Esophagus squamous epithelium (tissue), 5 donors: ENCODE measurements at regions not wholly inside any gene's neighbourhood (a gene's known extent, or its start where the extent isn't known, plus 50 kb on each side); places are given as distances from the start of the nearest gene placed in this dataset.
"Not testable (repeated sequence)": the region's sequence is repeated elsewhere in the genome, so short reads cannot be mapped to it uniquely, and the experiment has no call there.

Source experiments
- DNase-seq: peaks from one replicate; lab custom pipeline; 2025; lab: John Stamatoyannopoulos, UW
- H3K27ac ChIP-seq, 4 donors: fragments of 200-600 bp; sonication (generic); one replicate each; pipeline ENCODE4 v1.5.1; 2016 to 2019; ENCODE audit warnings: mild to moderate bottlenecking in 1 of 4
- H3K27me3 ChIP-seq, 4 donors: fragments of 200-600 bp; sonication (generic); 1 replicate in 3 of 4; 2 replicates in 1 of 4; pipeline versions ENCODE4 v1.5.1 to v1.6.0; 2017 to 2021; ENCODE audit warnings: antibody characterized with exemption in 1 of 4
- H3K36me3 ChIP-seq, 3 donors: fragments of 200-600 bp; sonication (generic); one replicate each; pipeline ENCODE4 v1.5.1; 2016 to 2019
- H3K4me1 ChIP-seq, 3 donors: fragments of 200-600 bp; sonication (generic); one replicate each; pipeline ENCODE4 v1.5.1; 2017 to 2019
- H3K4me3 ChIP-seq, 4 donors: fragments of 200-600 bp; sonication (generic); 1 replicate in 3 of 4; 2 replicates in 1 of 4; pipeline ENCODE4 v1.5.1; 2016 to 2019; ENCODE audit warnings: mild to moderate bottlenecking in 2 of 4, moderate library complexity in 1 of 4
- H3K9me3 ChIP-seq, 3 donors: fragments of 200-600 bp; sonication (generic); one replicate each; pipeline ENCODE4 v1.5.1; 2016 to 2019
- POLR2A ChIP-seq, 4 donors: fragments of 450-650 bp; IDR thresholded peaks; one replicate each; pipeline ENCODE4 v1.6.1; 2017; ENCODE audit warnings: antibody characterized with exemption in 4 of 4, mild to moderate bottlenecking in 4 of 4, moderate library complexity in 3 of 4
- WGBS, 2 donors: methylation state at CpG; one replicate each; pipeline ENCODE4 v1.1.5; 2018; 5-methylcytosine and 5-hydroxymethylcytosine counted together
- intact Hi-C: fragments of 100-400 bp; cut with DNase I; formaldehyde crosslinking; loops from one replicate; pipeline ENCODE4 v1.15.0; 2022
- TF ChIP-seq, protein P1 (sequence below), 6 experiments: fragments of 450-650 bp in 4 of 6; fragments of 200-600 bp in 2 of 6; sonication (generic) in 2 of 6; IDR thresholded peaks; one replicate each; pipeline ENCODE4 v1.5.1; 2016 to 2019; ENCODE audit warnings: antibody characterized with exemption in 6 of 6, mild to moderate bottlenecking in 4 of 6, moderate library complexity in 4 of 6
- donor health status: DM: yes; HTN: yes; CAD: no.

DNA sequence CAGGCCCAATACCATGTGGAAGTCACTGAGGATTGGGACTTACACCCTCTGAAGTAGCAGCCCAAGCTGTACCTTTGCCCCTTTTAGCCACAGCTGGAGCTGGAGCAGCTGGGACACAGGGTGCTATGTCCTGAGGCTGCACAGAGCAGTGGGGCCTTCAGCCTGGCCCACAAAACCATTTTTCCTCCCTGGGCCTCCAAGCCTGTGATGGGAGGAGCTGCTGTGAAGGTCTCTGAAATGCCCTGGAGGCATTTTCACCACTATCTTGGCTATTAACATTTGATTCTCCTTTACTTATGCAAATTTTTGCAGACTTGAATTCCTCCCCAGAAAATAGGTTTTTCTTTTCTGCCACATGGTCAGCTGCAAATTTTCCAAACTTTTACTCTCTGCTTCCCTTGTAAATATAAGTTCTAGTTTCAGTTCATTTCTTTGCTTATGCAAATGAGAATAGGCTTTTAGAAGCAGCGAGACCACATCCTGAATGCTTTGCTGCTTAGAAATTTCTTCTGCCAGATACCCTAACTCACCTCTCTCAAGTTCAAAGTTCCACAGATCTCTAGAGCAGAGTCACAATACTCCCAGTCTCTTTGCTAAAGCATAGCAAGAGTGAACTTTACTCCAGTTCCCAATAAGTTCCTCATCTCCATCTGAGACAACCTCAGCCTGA lies 213.8 kb upstream of the MGAT5 start:
- H3K9me3 ChIP-seq, result no peaks in the 10 kb centered on the region
- H3K27ac ChIP-seq, result no peak overlapping the region
- no peak for DNase-seq
- WGBS, 2 donors, result 78 to 88% methylated on average over 1 of the region's 1 CpG
- H3K4me3 ChIP-seq, result no peak overlapping the region
- intact Hi-C loops, result no loop called here
- H3K36me3 ChIP-seq, result no peaks in the 10 kb centered on the region
- TF ChIP-seq POLR2A (IDR thresholded peaks at IDR 0.05), result no peak
- TF ChIP-seq, protein P1, sequence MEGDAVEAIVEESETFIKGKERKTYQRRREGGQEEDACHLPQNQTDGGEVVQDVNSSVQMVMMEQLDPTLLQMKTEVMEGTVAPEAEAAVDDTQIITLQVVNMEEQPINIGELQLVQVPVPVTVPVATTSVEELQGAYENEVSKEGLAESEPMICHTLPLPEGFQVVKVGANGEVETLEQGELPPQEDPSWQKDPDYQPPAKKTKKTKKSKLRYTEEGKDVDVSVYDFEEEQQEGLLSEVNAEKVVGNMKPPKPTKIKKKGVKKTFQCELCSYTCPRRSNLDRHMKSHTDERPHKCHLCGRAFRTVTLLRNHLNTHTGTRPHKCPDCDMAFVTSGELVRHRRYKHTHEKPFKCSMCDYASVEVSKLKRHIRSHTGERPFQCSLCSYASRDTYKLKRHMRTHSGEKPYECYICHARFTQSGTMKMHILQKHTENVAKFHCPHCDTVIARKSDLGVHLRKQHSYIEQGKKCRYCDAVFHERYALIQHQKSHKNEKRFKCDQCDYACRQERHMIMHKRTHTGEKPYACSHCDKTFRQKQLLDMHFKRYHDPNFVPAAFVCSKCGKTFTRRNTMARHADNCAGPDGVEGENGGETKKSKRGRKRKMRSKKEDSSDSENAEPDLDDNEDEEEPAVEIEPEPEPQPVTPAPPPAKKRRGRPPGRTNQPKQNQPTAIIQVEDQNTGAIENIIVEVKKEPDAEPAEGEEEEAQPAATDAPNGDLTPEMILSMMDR (IDR thresholded peaks at IDR 0.05), result no peak
- peaks cover 0 to 7% (median 0%) of the 10 kb centered on the region in 4 donors for H3K27me3 ChIP-seq
- H3K4me1 ChIP-seq, result no peaks in the 10 kb centered on the region

DNA sequence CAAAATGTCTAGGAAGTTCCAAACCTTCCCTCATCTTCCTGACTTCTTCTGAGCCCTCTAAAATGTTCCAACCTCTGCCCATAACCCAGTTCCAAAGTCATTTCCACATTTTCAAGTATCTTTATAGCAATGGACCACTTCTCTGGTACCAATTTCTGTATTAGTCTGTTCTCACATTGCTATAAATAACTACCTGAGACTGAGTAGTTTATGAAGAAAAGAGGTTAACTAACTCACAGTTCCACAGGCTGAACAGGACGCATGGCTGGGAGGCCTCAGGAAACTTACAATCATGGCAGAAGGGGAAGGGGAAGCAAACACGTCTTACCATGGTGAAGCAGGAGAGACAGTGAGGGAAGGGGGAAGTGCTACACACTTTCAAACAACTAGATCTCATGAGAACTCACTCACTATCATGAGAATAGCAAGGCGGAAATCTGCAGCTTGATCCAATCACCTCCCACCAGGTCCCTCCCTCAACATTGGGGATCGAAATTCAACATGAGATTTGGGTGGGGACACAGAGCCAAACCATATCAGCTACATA lies 213.2 kb upstream of the MGAT5 start:
- DNase-seq, H3K4me1 ChIP-seq, H3K27me3 ChIP-seq, H3K4me3 ChIP-seq, intact Hi-C loops, H3K36me3 ChIP-seq, H3K27ac ChIP-seq, H3K9me3 ChIP-seq: not testable (repeated sequence)
- WGBS, 2 donors, result 82 to 85% methylated on average over 4 of the region's 4 CpGs

GRCh38 chr2:134041877-134042276 lies 212.0 kb upstream of the MGAT5 start:
- intact Hi-C loops, result no loop called here
- no peak overlapping the region for H3K4me3 ChIP-seq
- no peaks in the 10 kb centered on the region for H3K9me3 ChIP-seq
- DNase-seq, result no peak
- TF ChIP-seq, protein P1 (IDR thresholded peaks at IDR 0.05), result no peak
- TF ChIP-seq POLR2A (IDR thresholded peaks at IDR 0.05), result no peak
- no peak overlapping the region for H3K27ac ChIP-seq
- no peaks in the 10 kb centered on the region for H3K36me3 ChIP-seq
- no peaks in the 10 kb centered on the region for H3K4me1 ChIP-seq
- peaks cover 0 to 4% (median 0%) of the 10 kb centered on the region in 4 donors for H3K27me3 ChIP-seq

DNA sequence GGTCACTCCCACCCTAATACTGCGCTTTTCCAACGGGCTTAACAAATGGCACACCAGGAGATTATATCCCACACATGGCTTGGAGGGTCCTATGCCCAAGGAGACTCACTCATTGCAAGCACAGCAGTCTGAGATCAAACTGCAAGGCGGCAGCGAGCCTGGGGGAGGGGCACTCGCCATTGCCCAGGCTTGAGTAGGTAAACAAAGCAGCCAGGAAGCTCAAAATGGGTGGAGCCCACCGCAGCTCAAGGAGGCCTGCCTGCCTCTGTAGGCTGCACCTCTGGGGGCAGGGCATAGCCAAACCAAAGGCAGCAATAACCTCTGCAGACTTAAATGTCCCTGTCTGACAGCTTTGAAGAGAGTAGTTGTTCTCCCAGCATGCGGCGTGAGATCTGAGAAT lies 210.8 kb upstream of the MGAT5 start:
- 63% methylated on average over 4 of the region's 8 CpGs; no CpG with 5 or more reads in 1 of the 2 donors for WGBS, 2 donors
- H3K36me3 ChIP-seq, H3K4me1 ChIP-seq, H3K27me3 ChIP-seq, intact Hi-C loops, H3K27ac ChIP-seq, DNase-seq, H3K9me3 ChIP-seq, H3K4me3 ChIP-seq: not testable (repeated sequence)

GRCh38 chr2:134052173-134052572 lies 201.7 kb upstream of the MGAT5 start:
- intact Hi-C loops, result no loop called here
- DNase-seq, result no peak
- Histone ChIP-seq H3K27ac (no peak overlapping the region), H3K27me3 (no peaks in the 10 kb centered on the region), H3K4me1 (no peaks in the 10 kb centered on the region), H3K9me3 (no peaks in the 10 kb centered on the region), H3K4me3 (no peak overlapping the region), H3K36me3 (no peaks in the 10 kb centered on the region)
- WGBS, 2 donors, result 78 to 80% methylated on average over 4 of the region's 4 CpGs
- TF ChIP-seq, protein P1 (IDR thresholded peaks at IDR 0.05), result no peak
- TF ChIP-seq POLR2A (IDR thresholded peaks at IDR 0.05), result no peak

DNA sequence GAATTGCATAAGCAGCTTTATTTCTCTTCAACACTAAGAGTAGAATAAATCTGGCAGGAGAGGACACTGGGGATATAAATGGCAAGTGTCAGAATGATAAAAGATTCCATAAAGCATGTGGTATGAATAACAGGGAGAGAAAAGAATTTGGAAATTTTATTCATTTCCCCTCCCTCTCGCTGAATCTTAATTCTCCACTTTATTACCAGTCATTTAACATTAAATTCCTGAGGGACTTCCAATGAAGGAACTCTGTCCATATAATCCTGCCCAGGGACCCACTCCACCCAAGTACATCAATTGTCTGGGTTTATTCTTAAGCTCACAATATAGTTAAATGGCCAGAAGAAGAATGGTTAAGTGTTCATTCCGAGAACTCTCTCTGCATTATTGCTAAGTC lies 197.7 kb upstream of the MGAT5 start:
- no peaks in the 10 kb centered on the region for H3K36me3 ChIP-seq
- 80 to 81% methylated on average over 2 of the region's 2 CpGs for WGBS, 2 donors
- H3K9me3 ChIP-seq, result no peaks in the 10 kb centered on the region
- no peak overlapping the region for H3K27ac ChIP-seq
- no peaks in the 10 kb centered on the region for H3K4me1 ChIP-seq
- TF ChIP-seq, protein P1 (IDR thresholded peaks at IDR 0.05), result no peak
- no peak for TF ChIP-seq POLR2A (IDR thresholded peaks at IDR 0.05)
- no peak overlapping the region for H3K4me3 ChIP-seq
- DNase-seq, result no peak
- intact Hi-C loops, result no loop called here
- H3K27me3 ChIP-seq, result no peaks in the 10 kb centered on the region

DNA sequence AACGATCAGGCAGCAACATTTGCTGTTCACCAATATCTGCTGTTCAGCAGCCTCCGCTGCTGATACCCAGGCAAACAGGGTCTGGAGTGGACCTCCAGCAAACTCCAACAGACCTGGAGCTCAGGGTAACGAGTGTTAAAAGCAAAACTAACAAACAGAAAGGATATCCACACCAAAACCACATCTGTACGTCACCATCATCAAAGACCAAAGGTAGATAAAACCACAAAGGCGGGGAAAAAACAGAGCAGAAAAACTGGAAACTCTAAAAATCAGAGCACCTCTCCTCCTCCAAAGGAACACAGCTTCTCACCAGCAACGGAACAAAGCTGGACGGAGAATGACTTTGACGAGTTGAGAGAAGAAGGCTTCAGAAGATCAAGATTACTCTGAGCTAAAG lies 192.8 kb upstream of the MGAT5 start:
- DNase-seq, H3K27me3 ChIP-seq, H3K36me3 ChIP-seq, H3K27ac ChIP-seq, H3K4me3 ChIP-seq, H3K4me1 ChIP-seq, intact Hi-C loops: not testable (repeated sequence)
- peaks cover 0 to 13% (median 6%) of the 10 kb centered on the region in 3 donors for H3K9me3 ChIP-seq
- WGBS, 2 donors, result 72 to 75% methylated on average over 8 of the region's 8 CpGs

- 50 to 65% methylated on average over 3 of the region's 3 CpGs for WGBS, 2 donors
- DNase-seq, H3K36me3 ChIP-seq, H3K27ac ChIP-seq, H3K4me3 ChIP-seq, H3K4me1 ChIP-seq, intact Hi-C loops, H3K27me3 ChIP-seq: not testable (repeated sequence)
- H3K9me3 ChIP-seq, result peaks cover 0 to 13% (median 6%) of the 10 kb centered on the region in 3 donors
Measured at GRCh38 chr2:134062235-134062634, 191.6 kb upstream of the MGAT5 start.

GRCh38 chr2:134063916-134064315 lies 190.0 kb upstream of the MGAT5 start:
- intact Hi-C loops, DNase-seq, H3K27me3 ChIP-seq, H3K36me3 ChIP-seq, H3K4me1 ChIP-seq, H3K27ac ChIP-seq, H3K4me3 ChIP-seq: not testable (repeated sequence)
- WGBS, 2 donors, result no CpG with 5 or more reads among the region's 27 CpGs
- H3K9me3 ChIP-seq, result peaks cover 0 to 13% (median 6%) of the 10 kb centered on the region in 3 donors
